ENCODE measurements at regions not wholly inside any gene's neighbourhood (a gene's known extent, or its start where the extent isn't known, plus 50 kb on each side); places are given as distances from the start of the nearest gene placed in this dataset.

DNA sequence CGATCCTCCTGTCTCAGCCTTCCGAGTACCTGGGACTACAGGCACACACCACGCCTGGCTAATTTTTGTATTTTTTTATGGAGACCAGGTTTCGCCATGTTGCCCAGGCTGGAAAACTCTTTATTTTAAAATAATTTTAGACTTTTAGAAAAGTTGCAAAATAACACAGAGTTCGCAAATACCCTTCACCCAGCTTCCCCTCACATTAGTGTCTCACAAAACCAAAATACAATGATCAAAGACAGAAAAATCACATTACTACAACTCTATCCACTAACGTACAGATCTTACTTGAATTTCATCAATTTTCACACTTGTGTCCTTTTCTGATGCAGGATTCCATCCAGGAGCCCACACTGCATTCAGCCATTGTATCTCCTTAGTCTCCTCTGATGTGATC is 58.8 kb upstream of the ERRFI1 start (continued):
- no peak for TF ChIP-seq ATF3 (IDR thresholded peaks at IDR 0.05)
- no peak for TF ChIP-seq FOXA2 (IDR thresholded peaks at IDR 0.05)

- Histone ChIP-seq H3K27ac (ENCODE audit: low read depth in 1 of 2, low read length in 2 of 2) (peak overlapping the region; percentile 56 to 80), H3K27me3 (ENCODE audit: control insufficient read depth in 4 of 4, insufficient read depth in 4 of 4, low read length in 3 of 4) (no peaks in the 10 kb centered on the region), H3K9ac (ENCODE audit: low read depth in 1 of 2, low read length in 2 of 2) (peak overlapping the region in 1 of 2 donors; percentile 33), H3K4me3 (ENCODE audit: low read depth in 1 of 3, low read length in 3 of 3) (no peak overlapping the region), H3K4me1 (ENCODE audit: control insufficient read depth in 4 of 4, insufficient read depth in 4 of 4, low read length in 3 of 4) (peaks cover 5 to 13% (median 10%) of the 10 kb centered on the region in 4 donors), H3K36me3 (ENCODE audit: control insufficient read depth in 4 of 4, insufficient read depth in 3 of 4, low read depth in 1 of 4, low read length in 3 of 4) (no peaks in the 10 kb centered on the region), H3K9me3 (ENCODE audit: control insufficient read depth in 4 of 4, low read length in 3 of 4) (no peaks in the 10 kb centered on the region)
- DNase-seq (ENCODE audit: low spot score) = no peak
- WGBS = 54% methylated on average over 9 of the region's 9 CpGs
- TF ChIP-seq ATF3 (IDR thresholded peaks at IDR 0.05) = no peak
- peak; percentile 67 for TF ChIP-seq FOXA2 (IDR thresholded peaks at IDR 0.05)
- TF ChIP-seq SP1 (IDR thresholded peaks at IDR 0.05) = peak; percentile 33
- no peak for TF ChIP-seq HNF4G (IDR thresholded peaks at IDR 0.05)
- peak; percentile 29 for TF ChIP-seq YY1 (IDR thresholded peaks at IDR 0.05)
- TF ChIP-seq RXRA (IDR thresholded peaks at IDR 0.05) = peak; percentile 15 to 63
- peak; percentile 32 for TF ChIP-seq FOXA1 (IDR thresholded peaks at IDR 0.05)
- peak in 1 of 2 donors; percentile 4 for TF ChIP-seq RAD21 (IDR thresholded peaks at IDR 0.05)
- TF ChIP-seq HNF4A (conservative IDR thresholded peaks at IDR 0.05) = peak; percentile 28 to 51
- TF ChIP-seq TAF1 (conservative IDR thresholded peaks at IDR 0.05) = no peak
- peak; percentile 9 for TF ChIP-seq NR2F2 (IDR thresholded peaks at IDR 0.05)
Observed at GRCh38 chr1:8083739-8084484, 57.8 kb upstream of the ERRFI1 start.

DNA sequence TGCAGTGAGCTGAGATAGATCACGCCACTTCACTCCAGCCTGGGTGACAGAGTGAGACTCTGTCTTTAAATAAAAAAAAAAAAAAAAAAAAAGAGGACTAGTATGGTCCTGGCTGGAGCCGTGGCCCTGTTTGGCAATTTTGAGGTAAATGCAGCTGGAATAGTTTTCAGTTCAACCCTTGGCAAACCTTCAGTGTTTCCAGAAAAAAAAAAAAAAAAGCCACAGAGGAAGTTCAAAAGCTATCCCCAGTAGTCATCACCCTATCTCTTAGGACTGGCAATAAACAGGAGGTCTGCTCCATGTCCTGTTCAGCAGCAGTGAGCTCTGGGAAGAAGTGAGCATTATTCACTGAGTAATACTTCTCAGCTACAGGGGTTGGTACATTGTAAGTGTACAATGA is 56.8 kb upstream of the ERRFI1 start:
- Histone ChIP-seq H3K36me3 (ENCODE audit: control insufficient read depth in 4 of 4, insufficient read depth in 3 of 4, low read depth in 1 of 4, low read length in 3 of 4) (no peaks in the 10 kb centered on the region), H3K9ac (ENCODE audit: low read depth in 1 of 2, low read length in 2 of 2) (no peak overlapping the region), H3K4me1 (ENCODE audit: control insufficient read depth in 4 of 4, insufficient read depth in 4 of 4, low read length in 3 of 4) (peaks cover 5 to 13% (median 10%) of the 10 kb centered on the region in 4 donors), H3K4me3 (ENCODE audit: low read depth in 1 of 3, low read length in 3 of 3) (no peak overlapping the region), H3K9me3 (ENCODE audit: control insufficient read depth in 4 of 4, low read length in 3 of 4) (no peaks in the 10 kb centered on the region), H3K27ac (ENCODE audit: low read depth in 1 of 2, low read length in 2 of 2) (peak overlapping the region in 1 of 2 donors; percentile 56), H3K27me3 (ENCODE audit: control insufficient read depth in 4 of 4, insufficient read depth in 4 of 4, low read length in 3 of 4) (no peaks in the 10 kb centered on the region)
- no peak for DNase-seq (ENCODE audit: low spot score)
- WGBS = 50% methylated on average over 2 of the region's 2 CpGs
- TF ChIP-seq JUND (IDR thresholded peaks at IDR 0.05) (peak in 1 of 2 donors; percentile 22), CTCF (IDR thresholded peaks at IDR 0.05; ENCODE audit: low read depth, low read length, missing input control) (no peak), RAD21 (IDR thresholded peaks at IDR 0.05) (peak in 1 of 2 donors; percentile 30), YY1 (IDR thresholded peaks at IDR 0.05) (peak; percentile 34), NR2F2 (IDR thresholded peaks at IDR 0.05) (no peak), RXRA (IDR thresholded peaks at IDR 0.05) (peak; percentile 46 to 57), HNF4A (conservative IDR thresholded peaks at IDR 0.05) (peak; percentile 31 to 40), SP1 (IDR thresholded peaks at IDR 0.05) (peak; percentile 18), GABPA (IDR thresholded peaks at IDR 0.05 in 1 of 2, conservative IDR thresholded peaks at IDR 0.05 in 1 of 2) (no peak), TAF1 (conservative IDR thresholded peaks at IDR 0.05) (no peak), HNF4G (IDR thresholded peaks at IDR 0.05) (no peak), ATF3 (IDR thresholded peaks at IDR 0.05) (no peak), EGR1 (IDR thresholded peaks at IDR 0.05; ENCODE audit: low read depth in 2 of 2) (no peak)
- TF ChIP-seq, protein P1, sequence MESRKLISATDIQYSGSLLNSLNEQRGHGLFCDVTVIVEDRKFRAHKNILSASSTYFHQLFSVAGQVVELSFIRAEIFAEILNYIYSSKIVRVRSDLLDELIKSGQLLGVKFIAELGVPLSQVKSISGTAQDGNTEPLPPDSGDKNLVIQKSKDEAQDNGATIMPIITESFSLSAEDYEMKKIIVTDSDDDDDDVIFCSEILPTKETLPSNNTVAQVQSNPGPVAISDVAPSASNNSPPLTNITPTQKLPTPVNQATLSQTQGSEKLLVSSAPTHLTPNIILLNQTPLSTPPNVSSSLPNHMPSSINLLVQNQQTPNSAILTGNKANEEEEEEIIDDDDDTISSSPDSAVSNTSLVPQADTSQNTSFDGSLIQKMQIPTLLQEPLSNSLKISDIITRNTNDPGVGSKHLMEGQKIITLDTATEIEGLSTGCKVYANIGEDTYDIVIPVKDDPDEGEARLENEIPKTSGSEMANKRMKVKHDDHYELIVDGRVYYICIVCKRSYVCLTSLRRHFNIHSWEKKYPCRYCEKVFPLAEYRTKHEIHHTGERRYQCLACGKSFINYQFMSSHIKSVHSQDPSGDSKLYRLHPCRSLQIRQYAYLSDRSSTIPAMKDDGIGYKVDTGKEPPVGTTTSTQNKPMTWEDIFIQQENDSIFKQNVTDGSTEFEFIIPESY (IDR thresholded peaks at IDR 0.05) = no peak
- TF ChIP-seq, protein P2, sequence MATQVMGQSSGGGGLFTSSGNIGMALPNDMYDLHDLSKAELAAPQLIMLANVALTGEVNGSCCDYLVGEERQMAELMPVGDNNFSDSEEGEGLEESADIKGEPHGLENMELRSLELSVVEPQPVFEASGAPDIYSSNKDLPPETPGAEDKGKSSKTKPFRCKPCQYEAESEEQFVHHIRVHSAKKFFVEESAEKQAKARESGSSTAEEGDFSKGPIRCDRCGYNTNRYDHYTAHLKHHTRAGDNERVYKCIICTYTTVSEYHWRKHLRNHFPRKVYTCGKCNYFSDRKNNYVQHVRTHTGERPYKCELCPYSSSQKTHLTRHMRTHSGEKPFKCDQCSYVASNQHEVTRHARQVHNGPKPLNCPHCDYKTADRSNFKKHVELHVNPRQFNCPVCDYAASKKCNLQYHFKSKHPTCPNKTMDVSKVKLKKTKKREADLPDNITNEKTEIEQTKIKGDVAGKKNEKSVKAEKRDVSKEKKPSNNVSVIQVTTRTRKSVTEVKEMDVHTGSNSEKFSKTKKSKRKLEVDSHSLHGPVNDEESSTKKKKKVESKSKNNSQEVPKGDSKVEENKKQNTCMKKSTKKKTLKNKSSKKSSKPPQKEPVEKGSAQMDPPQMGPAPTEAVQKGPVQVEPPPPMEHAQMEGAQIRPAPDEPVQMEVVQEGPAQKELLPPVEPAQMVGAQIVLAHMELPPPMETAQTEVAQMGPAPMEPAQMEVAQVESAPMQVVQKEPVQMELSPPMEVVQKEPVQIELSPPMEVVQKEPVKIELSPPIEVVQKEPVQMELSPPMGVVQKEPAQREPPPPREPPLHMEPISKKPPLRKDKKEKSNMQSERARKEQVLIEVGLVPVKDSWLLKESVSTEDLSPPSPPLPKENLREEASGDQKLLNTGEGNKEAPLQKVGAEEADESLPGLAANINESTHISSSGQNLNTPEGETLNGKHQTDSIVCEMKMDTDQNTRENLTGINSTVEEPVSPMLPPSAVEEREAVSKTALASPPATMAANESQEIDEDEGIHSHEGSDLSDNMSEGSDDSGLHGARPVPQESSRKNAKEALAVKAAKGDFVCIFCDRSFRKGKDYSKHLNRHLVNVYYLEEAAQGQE (IDR thresholded peaks at IDR 0.05) = peak; percentile 22
- TF ChIP-seq, protein P3, sequence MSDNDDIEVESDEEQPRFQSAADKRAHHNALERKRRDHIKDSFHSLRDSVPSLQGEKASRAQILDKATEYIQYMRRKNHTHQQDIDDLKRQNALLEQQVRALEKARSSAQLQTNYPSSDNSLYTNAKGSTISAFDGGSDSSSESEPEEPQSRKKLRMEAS (IDR thresholded peaks at IDR 0.05) = peak; percentile 34
